Prostate gland (tissue), 2 donors: ENCODE measurements at regions not wholly inside any gene's neighbourhood (a gene's known extent, or its start where the extent isn't known, plus 50 kb on each side); places are given as distances from the start of the nearest gene placed in this dataset.

Experiments
- DNase-seq: peaks from one replicate; pipeline ENCODE4 v3.0.0-alpha.2; 2019; ENCODE audit warnings: low spot score
- H3K27ac ChIP-seq, 2 donors: fragments of 200-600 bp; sonication (generic); 2 replicates each; pipeline ENCODE4 v1.5.1; 2017 to 2019
- H3K27me3 ChIP-seq: fragments of 200-600 bp; sonication (generic); replicated peaks from 2 replicates; pipeline ENCODE4 v1.5.1; 2019; ENCODE audit not compliant: insufficient read depth
- H3K36me3 ChIP-seq, 2 donors: fragments of 200-600 bp; sonication (generic); 1 replicate in 1 of 2; 2 replicates in 1 of 2; pipeline versions ENCODE4 v1.5.1 to v1.8.1; 2017 to 2019
- H3K4me1 ChIP-seq: fragments of 200-600 bp; sonication (generic); replicated peaks from 2 replicates; pipeline ENCODE4 v1.5.1; 2019
- H3K4me3 ChIP-seq, 2 donors: fragments of 200-600 bp; sonication (generic); 2 replicates each; pipeline ENCODE4 v1.5.1; 2017 to 2019
- H3K9me3 ChIP-seq: fragments of 200-600 bp; sonication (generic); 2 replicates; pipeline ENCODE4 v1.5.1; 2017
- POLR2A ChIP-seq: fragments of 450-650 bp; IDR thresholded peaks from one replicate; pipeline ENCODE4 v1.6.1; 2016; ENCODE audit warnings: antibody characterized with exemption, mild to moderate bottlenecking
- POLR2AphosphoS5 ChIP-seq: sonication (generic); formaldehyde crosslinking; IDR thresholded peaks from one replicate; pipeline ENCODE4 v1.6.1; 2017; ENCODE audit warnings: antibody characterized with exemption
- WGBS: methylation state at CpG from one replicate; pipeline ENCODE4 v1.1.5; 2018; 5-methylcytosine and 5-hydroxymethylcytosine counted together
- intact Hi-C: fragments of 100-400 bp; cut with DNase I; formaldehyde crosslinking; loops from one replicate; pipeline ENCODE4 v1.14.2; 2022
- TF ChIP-seq, protein P1 (sequence below), 4 experiments: fragments of 200-600 bp in 2 of 4; fragments of 450-650 bp in 2 of 4; sonication (generic) in 2 of 4; IDR thresholded peaks; 1 replicate in 3 of 4; 2 replicates in 1 of 4; pipeline ENCODE4 v1.5.1; 2016 to 2019; ENCODE audit warnings: antibody characterized with exemption in 4 of 4, mild to moderate bottlenecking in 2 of 4, moderate library complexity in 2 of 4

- 84% methylated on average over 2 of the region's 2 CpGs for WGBS
- no peak for DNase-seq
- intact Hi-C loops: no loop called here
- H3K4me3 ChIP-seq: no peak overlapping the region
- H3K4me1 ChIP-seq: no peaks in the 10 kb centered on the region
- TF ChIP-seq, protein P1, sequence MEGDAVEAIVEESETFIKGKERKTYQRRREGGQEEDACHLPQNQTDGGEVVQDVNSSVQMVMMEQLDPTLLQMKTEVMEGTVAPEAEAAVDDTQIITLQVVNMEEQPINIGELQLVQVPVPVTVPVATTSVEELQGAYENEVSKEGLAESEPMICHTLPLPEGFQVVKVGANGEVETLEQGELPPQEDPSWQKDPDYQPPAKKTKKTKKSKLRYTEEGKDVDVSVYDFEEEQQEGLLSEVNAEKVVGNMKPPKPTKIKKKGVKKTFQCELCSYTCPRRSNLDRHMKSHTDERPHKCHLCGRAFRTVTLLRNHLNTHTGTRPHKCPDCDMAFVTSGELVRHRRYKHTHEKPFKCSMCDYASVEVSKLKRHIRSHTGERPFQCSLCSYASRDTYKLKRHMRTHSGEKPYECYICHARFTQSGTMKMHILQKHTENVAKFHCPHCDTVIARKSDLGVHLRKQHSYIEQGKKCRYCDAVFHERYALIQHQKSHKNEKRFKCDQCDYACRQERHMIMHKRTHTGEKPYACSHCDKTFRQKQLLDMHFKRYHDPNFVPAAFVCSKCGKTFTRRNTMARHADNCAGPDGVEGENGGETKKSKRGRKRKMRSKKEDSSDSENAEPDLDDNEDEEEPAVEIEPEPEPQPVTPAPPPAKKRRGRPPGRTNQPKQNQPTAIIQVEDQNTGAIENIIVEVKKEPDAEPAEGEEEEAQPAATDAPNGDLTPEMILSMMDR (IDR thresholded peaks at IDR 0.05): no peak
- TF ChIP-seq POLR2A: no peak
- no peak for TF ChIP-seq POLR2AphosphoS5
- no peaks in the 10 kb centered on the region for H3K9me3 ChIP-seq
- H3K27ac ChIP-seq: no peak overlapping the region
- no peaks in the 10 kb centered on the region for H3K36me3 ChIP-seq
- no peaks in the 10 kb centered on the region for H3K27me3 ChIP-seq
Observed at GRCh38 chr10:94186722-94187121, 176.0 kb downstream of the NOC3L start.

GRCh38 chr10:94192333-94192732 is 170.4 kb downstream of the NOC3L start:
- 69% methylated on average over 3 of the region's 3 CpGs for WGBS
- TF ChIP-seq POLR2A (no peak), POLR2AphosphoS5 (no peak)
- TF ChIP-seq, protein P1 (IDR thresholded peaks at IDR 0.05): no peak
- Histone ChIP-seq H3K4me3 (no peak overlapping the region), H3K9me3 (no peaks in the 10 kb centered on the region), H3K36me3 (no peaks in the 10 kb centered on the region), H3K4me1 (no peaks in the 10 kb centered on the region), H3K27me3 (no peaks in the 10 kb centered on the region), H3K27ac (no peak overlapping the region)
- DNase-seq: no peak
- intact Hi-C loops: loop anchor here (10.0 kb wide), 1 partner anchor 88 kb away; no protein-coding TSS in a partner anchor

- H3K4me3 ChIP-seq: no peak overlapping the region
- no peaks in the 10 kb centered on the region for H3K27me3 ChIP-seq
- DNase-seq: no peak
- no peak for TF ChIP-seq POLR2AphosphoS5
- TF ChIP-seq, protein P1 (IDR thresholded peaks at IDR 0.05): no peak
- TF ChIP-seq POLR2A: no peak
- intact Hi-C loops: loop anchor here (10.0 kb wide), 1 partner anchor 88 kb away; no protein-coding TSS in a partner anchor
- H3K27ac ChIP-seq: no peak overlapping the region
- WGBS: 44% methylated on average over 1 of the region's 1 CpG
- no peaks in the 10 kb centered on the region for H3K9me3 ChIP-seq
- no peaks in the 10 kb centered on the region for H3K4me1 ChIP-seq
- no peaks in the 10 kb centered on the region for H3K36me3 ChIP-seq
Observed at GRCh38 chr10:94192974-94193373, 169.8 kb downstream of the NOC3L start.

DNA sequence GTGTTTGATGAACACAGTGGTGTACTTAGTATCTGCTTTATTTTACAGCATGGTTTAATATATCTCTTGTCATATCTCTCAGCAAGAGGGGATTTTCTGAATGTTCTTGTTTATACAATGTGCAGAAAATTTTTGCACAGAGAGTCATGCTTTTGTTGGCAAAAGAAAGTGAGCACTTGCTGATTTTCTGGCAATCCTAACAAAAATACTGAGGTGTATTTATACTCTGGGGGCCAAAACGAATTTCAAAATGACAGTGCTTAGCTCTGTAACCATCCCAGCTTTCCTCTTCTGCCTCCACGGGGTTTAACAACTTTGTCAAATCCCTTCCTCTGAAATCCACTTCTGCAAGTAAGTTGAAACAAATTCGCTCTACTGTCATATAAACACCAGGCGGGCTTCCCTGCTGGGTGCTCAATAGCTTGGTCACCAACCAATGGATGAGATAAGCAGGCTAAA is 169.2 kb downstream of the NOC3L start:
- intact Hi-C loops: loop anchor here (10.0 kb wide), 1 partner anchor 89 kb away; no protein-coding TSS in a partner anchor
- Histone ChIP-seq H3K36me3 (no peaks in the 10 kb centered on the region), H3K27me3 (no peaks in the 10 kb centered on the region), H3K9me3 (no peaks in the 10 kb centered on the region), H3K4me1 (no peaks in the 10 kb centered on the region), H3K4me3 (no peak overlapping the region), H3K27ac (no peak overlapping the region)
- 28% methylated on average over 4 of the region's 4 CpGs for WGBS
- no peak for DNase-seq
- TF ChIP-seq POLR2A (no peak), POLR2AphosphoS5 (no peak)
- TF ChIP-seq, protein P1 (IDR thresholded peaks at IDR 0.05): no peak

GRCh38 chr10:94194256-94194655 is 168.5 kb downstream of the NOC3L start:
- H3K4me3 ChIP-seq: no peak overlapping the region
- no peaks in the 10 kb centered on the region for H3K36me3 ChIP-seq
- H3K9me3 ChIP-seq: no peaks in the 10 kb centered on the region
- DNase-seq: no peak
- no peaks in the 10 kb centered on the region for H3K4me1 ChIP-seq
- H3K27me3 ChIP-seq: no peaks in the 10 kb centered on the region
- intact Hi-C loops: loop anchor here (10.0 kb wide), 1 partner anchor 89 kb away; no protein-coding TSS in a partner anchor
- H3K27ac ChIP-seq: no peak overlapping the region
- no peak for TF ChIP-seq POLR2AphosphoS5
- no peak for TF ChIP-seq POLR2A
- 8% methylated on average over 1 of the region's 1 CpG for WGBS
